ENCODE measurements at regions not wholly inside any gene's neighbourhood (a gene's known extent, or its start where the extent isn't known, plus 50 kb on each side); places are given as distances from the start of the nearest gene placed in this dataset.

GRCh38 chr7:96481796-96482195 lies 159.9 kb upstream of the SLC25A13 start:
- DNase-seq: no peak

- no peak for DNase-seq
Measured at GRCh38 chr7:96479015-96479645, 157.2 kb upstream of the SLC25A13 start.

- DNase-seq: no peak
Measured at GRCh38 chr7:96471606-96472005, 149.7 kb upstream of the SLC25A13 start.

GRCh38 chr7:96452146-96452545 lies 130.2 kb upstream of the SLC25A13 start:
- DNase-seq: no peak

- DNase-seq: no peak
Measured at GRCh38 chr7:96449094-96449493, 127.2 kb upstream of the SLC25A13 start.

GRCh38 chr7:96447109-96447645 lies 125.3 kb upstream of the SLC25A13 start:
- DNase-seq: no peak

- no peak for DNase-seq
Measured at GRCh38 chr7:96441436-96442084, 119.7 kb upstream of the SLC25A13 start.

- no peak for DNase-seq
Measured at GRCh38 chr7:96440328-96440727, 118.4 kb upstream of the SLC25A13 start.

- no peak for DNase-seq
Measured at GRCh38 chr7:96436880-96437279, 115.0 kb upstream of the SLC25A13 start.

- DNase-seq: no peak
Measured at GRCh38 chr7:96430356-96430755, 108.5 kb upstream of the SLC25A13 start.

GRCh38 chr7:96427143-96427542 lies 105.2 kb upstream of the SLC25A13 start:
- DNase-seq: no peak

- no peak for DNase-seq
Measured at GRCh38 chr7:96426685-96427084, 104.8 kb upstream of the SLC25A13 start.

- peak; percentile 6 for DNase-seq
Measured at GRCh38 chr7:96426027-96426426, 104.1 kb upstream of the SLC25A13 start.

GRCh38 chr7:96424411-96424810 lies 102.5 kb upstream of the SLC25A13 start:
- DNase-seq: no peak

- no peak for DNase-seq
Measured at GRCh38 chr7:96422388-96422787, 100.5 kb upstream of the SLC25A13 start.

- DNase-seq: no peak
Measured at GRCh38 chr7:96418581-96418980, 96.7 kb upstream of the SLC25A13 start.

- no peak for DNase-seq
Measured at GRCh38 chr7:96417784-96418183, 95.9 kb upstream of the SLC25A13 start.

GRCh38 chr7:96416599-96416998 lies 94.7 kb upstream of the SLC25A13 start:
- DNase-seq: no peak

GRCh38 chr7:96416116-96416515 lies 94.2 kb upstream of the SLC25A13 start:
- DNase-seq: no peak

GRCh38 chr7:96415293-96415940 lies 93.5 kb upstream of the SLC25A13 start:
- DNase-seq: no peak

- DNase-seq: peak; percentile 59
Measured at GRCh38 chr7:96414931-96415292, 93.0 kb upstream of the SLC25A13 start.

GRCh38 chr7:96410126-96410839 lies 88.4 kb upstream of the SLC25A13 start:
- DNase-seq: no peak

GRCh38 chr7:96408881-96409280 lies 87.0 kb upstream of the SLC25A13 start:
- no peak for DNase-seq

- DNase-seq: no peak
Measured at GRCh38 chr7:96407427-96407826, 85.5 kb upstream of the SLC25A13 start.
